PC-3 (cell line): ENCODE measurements at regions not wholly inside any gene's neighbourhood (a gene's known extent, or its start where the extent isn't known, plus 50 kb on each side); places are given as distances from the start of the nearest gene placed in this dataset.

Experiments
- ATAC-seq: fragments of 200-7000 bp; cut with Tn5 transposase; 2 replicates; pipeline ENCODE4 v1.9.1; 2020; ENCODE audit warnings: mild to moderate bottlenecking, moderate library complexity
- BruUV-seq: library from RNA; stranded (reverse); fragments of 400-500 nt; replicated peaks from 2 replicates; lab custom pipeline; 2021; lab: Mats Ljungman, UMichigan
- CTCF ChIA-PET: fragments of 300-600 bp; sonication (Branson Sonifier 250); formaldehyde crosslinking; loops from one replicate; lab custom pipeline; 2022; ENCODE audit warnings: antibody characterized with exemption; lab: Charles Lee
- POLR2A ChIA-PET: fragments of 300-600 bp; sonication (Branson Sonifier 250); formaldehyde crosslinking; loops from one replicate; lab custom pipeline; 2022; ENCODE audit warnings: antibody characterized with exemption; ENCODE audit not compliant: unreplicated experiment; lab: Charles Lee
- DNase-seq: peaks from one replicate; pipeline ENCODE4 v3.0.0-alpha.2; 2015
- H2AFZ ChIP-seq: fragments of 300-600 bp; sonication (generic); 2 replicates; pipeline ENCODE4 v1.6.0; 2016; ENCODE audit warnings: antibody characterized with exemption, low read length
- H3F3A ChIP-seq: fragments of 300-600 bp; sonication (generic); one replicate; pipeline ENCODE4 v1.6.0; 2017; ENCODE audit warnings: antibody characterized with exemption, low read length, control low read depth, mild to moderate bottlenecking; ENCODE audit not compliant: unreplicated experiment
- H3K27ac ChIP-seq: fragments of 300-600 bp; sonication (generic); 2 replicates; pipeline ENCODE4 v1.5.1; 2016; ENCODE audit warnings: mild to moderate bottlenecking, low read length
- H3K27me3 ChIP-seq: fragments of 300-600 bp; sonication (generic); 2 replicates; pipeline ENCODE4 v1.6.1; 2016; ENCODE audit warnings: low read length, mixed read lengths
- H3K36me3 ChIP-seq: fragments of 300-600 bp; sonication (generic); 2 replicates; pipeline ENCODE4 v1.6.1; 2016; ENCODE audit warnings: low read depth, mixed run types, low read length, mixed read lengths
- H3K4me1 ChIP-seq: fragments of 300-600 bp; sonication (generic); 2 replicates; pipeline ENCODE4 v1.5.1; 2016; ENCODE audit warnings: low read length; ENCODE audit not compliant: insufficient read depth
- H3K4me2 ChIP-seq: fragments of 300-600 bp; sonication (generic); 2 replicates; pipeline ENCODE4 v1.6.0; 2016; ENCODE audit warnings: low read length
- H3K4me3 ChIP-seq: fragments of 300-600 bp; sonication (generic); 2 replicates; pipeline ENCODE4 v1.5.1; 2016; ENCODE audit warnings: mild to moderate bottlenecking, low read length, mixed read lengths
- H3K79me2 ChIP-seq: fragments of 300-600 bp; sonication (generic); 2 replicates; pipeline ENCODE4 v1.6.1; 2017; ENCODE audit warnings: low read length, mixed read lengths
- H3K9ac ChIP-seq: fragments of 300-600 bp; sonication (generic); 2 replicates; pipeline ENCODE4 v1.6.0; 2016; ENCODE audit warnings: mild to moderate bottlenecking, low read length
- H3K9me2 ChIP-seq: fragments of 300-600 bp; sonication (generic); replicated peaks from 2 replicates; pipeline ENCODE4 v1.6.1; 2016; ENCODE audit warnings: mixed run types, low read length, mixed read lengths
- H3K9me3 ChIP-seq: fragments of 300-600 bp; sonication (generic); 2 replicates; pipeline ENCODE4 v1.6.1; 2016; ENCODE audit warnings: low read length, mixed read lengths
- H4K20me1 ChIP-seq: fragments of 300-600 bp; sonication (generic); 2 replicates; pipeline ENCODE4 v1.6.1; 2016; ENCODE audit warnings: low read length, mixed read lengths
- EZH2 ChIP-seq: fragments of 300-600 bp; sonication (generic); IDR thresholded peaks from one replicate; pipeline ENCODE4 v1.6.1; 2017; ENCODE audit warnings: antibody characterized with exemption, mild to moderate bottlenecking, low read length; ENCODE audit not compliant: unreplicated experiment
- EZH2phosphoT487 ChIP-seq: fragments of 300-600 bp; sonication (generic); IDR thresholded peaks from 2 replicates; pipeline ENCODE4 v1.6.1; 2018; ENCODE audit warnings: mild to moderate bottlenecking, antibody characterized with exemption, low read length, borderline replicate concordance
- intact Hi-C: fragments of 100-400 bp; cut with micrococcal nuclease; formaldehyde crosslinking; loops from 2 replicates; pipeline ENCODE4 v1.9.0; 2023
- TF ChIP-seq, protein P1 (sequence below): fragments of 300-600 bp; sonication (generic); conservative IDR thresholded peaks from 2 replicates; pipeline ENCODE4 v1.5.1; 2017; ENCODE audit warnings: antibody characterized with exemption, low read depth, mild to moderate bottlenecking, low read length

DNA sequence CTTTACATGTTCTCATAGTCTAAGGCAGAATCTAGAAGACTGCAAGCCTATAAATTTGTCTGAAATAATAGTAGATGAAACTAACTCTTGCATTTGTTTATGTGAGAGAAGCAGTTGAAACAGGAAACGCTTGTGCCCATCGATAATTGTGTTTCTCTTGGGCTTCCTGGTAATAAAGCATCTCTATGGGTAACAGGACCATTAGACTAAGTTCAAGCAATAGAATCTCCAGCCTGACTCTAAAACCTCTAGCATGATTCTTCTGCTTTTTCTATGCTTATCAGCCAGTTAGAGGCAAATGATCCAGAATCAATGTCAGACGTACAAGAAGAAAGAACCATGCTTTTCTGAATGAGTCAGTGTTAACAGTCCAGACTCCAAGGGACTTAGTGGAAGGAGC lies 1734.4 kb downstream of the LRRC4C start:
- BruUV-seq = no TSS peak

DNA sequence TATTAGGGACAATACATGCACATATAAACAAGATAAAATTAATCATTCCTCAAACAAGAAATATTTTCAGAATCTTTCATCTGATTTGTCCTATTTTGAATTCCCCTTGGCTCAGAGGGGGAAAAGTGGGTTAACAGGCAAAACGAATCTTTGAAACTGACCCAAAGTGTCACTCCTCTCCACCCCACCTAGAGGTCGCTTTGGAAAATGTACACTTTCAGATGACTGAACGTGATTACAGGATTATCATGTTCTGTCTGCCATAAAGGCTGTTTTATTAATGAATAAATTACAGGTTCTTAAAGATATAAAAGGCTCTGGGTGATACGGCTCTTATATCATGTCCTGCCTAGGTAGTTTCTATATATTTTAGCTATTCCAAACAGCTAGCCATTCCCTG lies 1735.0 kb downstream of the LRRC4C start:
- Histone ChIP-seq H3K9ac (no peak overlapping the region), H3K27me3 (no peaks in the 10 kb centered on the region), H3K9me3 (no peaks in the 10 kb centered on the region), H3K36me3 (no peaks in the 10 kb centered on the region), H3K4me1 (no peaks in the 10 kb centered on the region), H3K4me3 (no peak overlapping the region), H3K9me2 (no peaks in the 10 kb centered on the region), H3K79me2 (no peaks in the 10 kb centered on the region), H3K4me2 (no peak overlapping the region), H3K27ac (no peak overlapping the region), H4K20me1 (no peaks in the 10 kb centered on the region), H2AFZ (no peak overlapping the region), H3F3A (no peaks in the 10 kb centered on the region)
- BruUV-seq = no TSS peak
- ChIA-PET POLR2A (no interaction called here), CTCF (no interaction called here)
- ATAC-seq (no peak), DNase-seq (peak; percentile 14)
- intact Hi-C loops = no loop called here
- TF ChIP-seq, protein P1, sequence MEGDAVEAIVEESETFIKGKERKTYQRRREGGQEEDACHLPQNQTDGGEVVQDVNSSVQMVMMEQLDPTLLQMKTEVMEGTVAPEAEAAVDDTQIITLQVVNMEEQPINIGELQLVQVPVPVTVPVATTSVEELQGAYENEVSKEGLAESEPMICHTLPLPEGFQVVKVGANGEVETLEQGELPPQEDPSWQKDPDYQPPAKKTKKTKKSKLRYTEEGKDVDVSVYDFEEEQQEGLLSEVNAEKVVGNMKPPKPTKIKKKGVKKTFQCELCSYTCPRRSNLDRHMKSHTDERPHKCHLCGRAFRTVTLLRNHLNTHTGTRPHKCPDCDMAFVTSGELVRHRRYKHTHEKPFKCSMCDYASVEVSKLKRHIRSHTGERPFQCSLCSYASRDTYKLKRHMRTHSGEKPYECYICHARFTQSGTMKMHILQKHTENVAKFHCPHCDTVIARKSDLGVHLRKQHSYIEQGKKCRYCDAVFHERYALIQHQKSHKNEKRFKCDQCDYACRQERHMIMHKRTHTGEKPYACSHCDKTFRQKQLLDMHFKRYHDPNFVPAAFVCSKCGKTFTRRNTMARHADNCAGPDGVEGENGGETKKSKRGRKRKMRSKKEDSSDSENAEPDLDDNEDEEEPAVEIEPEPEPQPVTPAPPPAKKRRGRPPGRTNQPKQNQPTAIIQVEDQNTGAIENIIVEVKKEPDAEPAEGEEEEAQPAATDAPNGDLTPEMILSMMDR = peak; percentile 41
- no peak for TF ChIP-seq EZH2phosphoT487
- no peak for TF ChIP-seq EZH2

More for the DNA sequence above, 1734.4 kb downstream of the LRRC4C start:
- intact Hi-C loops = no loop called here
- H3K9me2 ChIP-seq = no peaks in the 10 kb centered on the region
- H3K9ac ChIP-seq = no peak overlapping the region
- H3K36me3 ChIP-seq = no peaks in the 10 kb centered on the region
- no peak for DNase-seq
- no peaks in the 10 kb centered on the region for H3K9me3 ChIP-seq
- ChIA-PET CTCF (no interaction called here), POLR2A (no interaction called here)
- TF ChIP-seq EZH2phosphoT487 (no peak), EZH2 (no peak)
- TF ChIP-seq, protein P1 = no peak
- H3K4me3 ChIP-seq = no peak overlapping the region
- no peak overlapping the region for H3K27ac ChIP-seq
- H4K20me1 ChIP-seq = no peaks in the 10 kb centered on the region
- H3K4me2 ChIP-seq = no peak overlapping the region
- no peaks in the 10 kb centered on the region for H3K79me2 ChIP-seq
- no peaks in the 10 kb centered on the region for H3K27me3 ChIP-seq
- no peak for ATAC-seq
- no peaks in the 10 kb centered on the region for H3K4me1 ChIP-seq
- H2AFZ ChIP-seq = no peak overlapping the region
- H3F3A ChIP-seq = no peaks in the 10 kb centered on the region

DNA sequence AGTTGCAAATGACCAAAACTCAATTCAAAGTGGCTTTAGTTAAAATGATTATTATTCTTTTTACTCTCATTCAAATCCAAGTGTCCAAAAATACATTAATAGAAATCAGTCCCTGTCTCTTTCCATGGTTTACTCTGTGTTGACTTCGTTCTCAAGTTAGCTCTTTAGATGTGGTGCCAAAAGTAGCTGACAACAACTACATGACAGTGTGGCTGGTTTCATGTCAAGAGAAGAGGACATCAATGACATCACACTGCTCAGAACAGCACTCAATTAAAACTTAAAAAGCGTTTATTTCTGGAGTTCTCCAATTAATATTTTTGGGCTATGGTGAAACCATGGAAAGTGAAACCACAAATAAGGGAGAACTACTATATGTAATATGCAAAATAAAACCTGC lies 1746.9 kb downstream of the LRRC4C start:
- Histone ChIP-seq H3K27me3 (no peaks in the 10 kb centered on the region), H3K4me3 (no peak overlapping the region), H4K20me1 (no peaks in the 10 kb centered on the region), H3K9ac (no peak overlapping the region), H3K9me2 (no peaks in the 10 kb centered on the region), H3K36me3 (no peaks in the 10 kb centered on the region), H2AFZ (no peak overlapping the region), H3K9me3 (no peaks in the 10 kb centered on the region), H3K4me1 (no peaks in the 10 kb centered on the region), H3K79me2 (no peaks in the 10 kb centered on the region), H3F3A (no peaks in the 10 kb centered on the region), H3K27ac (no peak overlapping the region), H3K4me2 (peak overlapping the region; percentile 10; the same call in 1 of the 2 replicates)
- no peak for DNase-seq
- BruUV-seq = no TSS peak
- TF ChIP-seq EZH2phosphoT487 = no peak
- ATAC-seq = no peak
- ChIA-PET POLR2A (no interaction called here), CTCF (no interaction called here)
- intact Hi-C loops = no loop called here
